ENCODE measurements at regions not wholly inside any gene's neighbourhood (a gene's known extent, or its start where the extent isn't known, plus 50 kb on each side); places are given as distances from the start of the nearest gene placed in this dataset.

DNA sequence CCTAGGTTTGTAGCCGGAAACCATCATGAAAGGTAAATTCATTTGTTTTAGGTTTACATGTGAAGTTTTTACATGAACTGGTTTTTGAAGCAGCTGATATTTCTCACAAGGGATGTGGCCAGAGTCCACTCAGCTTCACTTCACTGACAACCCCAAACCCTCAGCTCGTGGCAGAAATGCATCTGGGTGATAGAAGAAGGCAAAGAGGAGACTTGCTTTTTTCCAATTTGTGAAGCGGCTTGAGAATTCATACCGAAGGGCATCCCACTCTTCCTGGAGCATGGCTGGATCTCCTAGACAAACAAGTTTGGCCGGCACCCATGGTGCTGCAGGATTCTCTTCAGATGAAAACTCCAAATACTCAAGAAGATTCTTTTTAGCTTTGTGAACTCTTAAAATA is 392.8 kb upstream of the CNR1 start:
- Histone ChIP-seq H3K36me3 (ENCODE audit: low read depth) (no peaks in the 10 kb centered on the region), H3K4me1 (ENCODE audit: insufficient read depth) (no peaks in the 10 kb centered on the region), H3F3A (ENCODE audit: insufficient read depth) (no peaks in the 10 kb centered on the region), H3K9me3 (ENCODE audit: low read depth) (no peaks in the 10 kb centered on the region), H3K4me2 (ENCODE audit: unreplicated experiment) (no peak overlapping the region), H3K79me2 (ENCODE audit: insufficient read depth) (no peaks in the 10 kb centered on the region), H3K4me3 (no peak overlapping the region), H3K27me3 (replicated peaks; ENCODE audit: insufficient read depth) (no peaks in the 10 kb centered on the region), H3K27ac (no peak overlapping the region), H2AFZ (no peak overlapping the region), H3K9me2 (ENCODE audit: insufficient read depth) (no peaks in the 10 kb centered on the region), H4K20me1 (ENCODE audit: insufficient read depth) (no peaks in the 10 kb centered on the region), H3K9ac (no peak overlapping the region)
- DNase-seq = no peak
- no peak for TF ChIP-seq EZH2phosphoT487 (IDR thresholded peaks at IDR 0.05; ENCODE audit: insufficient read depth, low read depth)
- TF ChIP-seq EZH2 (IDR thresholded peaks at IDR 0.05; ENCODE audit: insufficient read depth, poor library complexity, severe bottlenecking) = no peak
- in situ Hi-C loops (cut with MboI) = no loop called here
- WGBS, 2 experiments (ENCODE audit: low coverage in 1 of 2, low lambda C conversion rate in 2 of 2, missing lambda C conversion rate in 2 of 2) = 50 to 51% methylated on average over 5 of the region's 5 CpGs

DNA sequence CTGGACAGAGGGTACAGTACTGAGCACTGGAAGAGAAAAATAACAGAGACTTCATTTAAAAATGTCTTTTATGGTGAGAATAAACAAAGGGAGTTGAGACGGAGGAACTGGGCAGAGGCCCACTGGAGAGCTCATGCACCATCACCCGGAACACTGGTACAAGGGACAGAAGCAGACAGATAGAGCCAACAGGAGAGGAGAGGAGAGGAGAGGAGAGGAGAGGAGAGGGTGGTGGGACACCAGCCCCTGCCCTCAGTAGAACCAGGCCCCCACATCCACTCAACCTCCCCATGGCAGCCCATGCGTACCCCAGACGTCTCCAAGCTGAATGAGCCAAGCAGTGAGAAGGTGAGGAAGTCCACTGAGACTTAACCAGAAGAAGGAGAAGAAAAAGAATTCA is 390.5 kb upstream of the CNR1 start:
- Histone ChIP-seq H3K9ac (no peak overlapping the region), H3K9me2 (ENCODE audit: insufficient read depth) (no peaks in the 10 kb centered on the region), H3K9me3 (ENCODE audit: low read depth) (no peaks in the 10 kb centered on the region), H3F3A (ENCODE audit: insufficient read depth) (no peaks in the 10 kb centered on the region), H3K4me3 (no peak overlapping the region), H3K27me3 (replicated peaks; ENCODE audit: insufficient read depth) (no peaks in the 10 kb centered on the region), H4K20me1 (ENCODE audit: insufficient read depth) (no peaks in the 10 kb centered on the region), H3K4me2 (ENCODE audit: unreplicated experiment) (no peak overlapping the region), H3K36me3 (ENCODE audit: low read depth) (no peaks in the 10 kb centered on the region), H3K4me1 (ENCODE audit: insufficient read depth) (no peaks in the 10 kb centered on the region), H3K79me2 (ENCODE audit: insufficient read depth) (no peaks in the 10 kb centered on the region), H3K27ac (no peak overlapping the region), H2AFZ (no peak overlapping the region)
- no peak for TF ChIP-seq EZH2phosphoT487 (IDR thresholded peaks at IDR 0.05; ENCODE audit: insufficient read depth, low read depth)
- TF ChIP-seq EZH2 (IDR thresholded peaks at IDR 0.05; ENCODE audit: insufficient read depth, poor library complexity, severe bottlenecking) = no peak
- DNase-seq = no peak
- 46 to 49% methylated on average over 4 of the region's 4 CpGs for WGBS, 2 experiments (ENCODE audit: low coverage in 1 of 2, low lambda C conversion rate in 2 of 2, missing lambda C conversion rate in 2 of 2)
- in situ Hi-C loops (cut with MboI) = no loop called here

DNA sequence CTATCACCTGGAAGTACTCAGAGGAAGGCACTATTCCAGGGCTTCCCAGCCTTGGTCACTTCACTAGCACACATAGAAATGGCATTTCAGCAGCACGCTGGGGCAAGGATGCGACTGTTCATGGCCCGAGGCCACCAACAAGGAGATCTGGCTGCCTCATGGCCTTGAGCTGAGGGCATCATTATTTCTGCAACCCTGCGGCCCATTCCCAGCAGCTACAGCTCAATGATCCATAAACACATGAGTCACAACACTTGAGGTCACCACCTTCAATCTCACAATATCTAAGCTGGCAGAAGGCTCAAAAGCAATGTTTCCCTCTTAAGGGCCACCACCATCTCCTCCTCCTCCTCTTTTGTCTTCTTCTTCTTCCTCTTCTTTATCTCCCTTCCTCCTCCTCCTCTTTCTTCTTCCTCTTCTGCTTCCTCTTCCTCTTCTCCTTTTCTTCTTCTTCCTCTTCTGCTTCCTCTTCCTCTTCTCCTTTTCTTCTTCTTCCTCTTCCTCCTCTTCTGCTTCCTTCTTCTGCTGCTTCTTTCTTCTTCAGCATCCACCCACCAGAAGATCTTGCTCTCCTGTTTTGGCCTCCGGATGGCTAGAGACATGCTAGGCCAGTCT is 382.9 kb upstream of the CNR1 start:
- no peaks in the 10 kb centered on the region for H4K20me1 ChIP-seq (ENCODE audit: insufficient read depth)
- in situ Hi-C loops (cut with MboI) = no loop called here
- no peaks in the 10 kb centered on the region for H3K27me3 ChIP-seq (replicated peaks; ENCODE audit: insufficient read depth)
- DNase-seq = no peak
- TF ChIP-seq EZH2 (IDR thresholded peaks at IDR 0.05; ENCODE audit: insufficient read depth, poor library complexity, severe bottlenecking) (no peak), EZH2phosphoT487 (IDR thresholded peaks at IDR 0.05; ENCODE audit: insufficient read depth, low read depth) (no peak)
- H3K9me3 ChIP-seq (ENCODE audit: low read depth) = no peaks in the 10 kb centered on the region
- 50 to 73% methylated on average over 5 of the region's 5 CpGs for WGBS, 2 experiments (ENCODE audit: low coverage in 1 of 2, low lambda C conversion rate in 2 of 2, missing lambda C conversion rate in 2 of 2)
- H3K27ac ChIP-seq = no peak overlapping the region
- H3K4me3 ChIP-seq = no peak overlapping the region
- no peak overlapping the region for H3K9ac ChIP-seq
- H3K79me2 ChIP-seq (ENCODE audit: insufficient read depth) = no peaks in the 10 kb centered on the region
- no peaks in the 10 kb centered on the region for H3K9me2 ChIP-seq (ENCODE audit: insufficient read depth)
- no peaks in the 10 kb centered on the region for H3K36me3 ChIP-seq (ENCODE audit: low read depth)
- no peaks in the 10 kb centered on the region for H3K4me1 ChIP-seq (ENCODE audit: insufficient read depth)
- H2AFZ ChIP-seq = no peak overlapping the region
- H3F3A ChIP-seq (ENCODE audit: insufficient read depth) = no peaks in the 10 kb centered on the region
- H3K4me2 ChIP-seq (ENCODE audit: unreplicated experiment) = no peak overlapping the region

DNA sequence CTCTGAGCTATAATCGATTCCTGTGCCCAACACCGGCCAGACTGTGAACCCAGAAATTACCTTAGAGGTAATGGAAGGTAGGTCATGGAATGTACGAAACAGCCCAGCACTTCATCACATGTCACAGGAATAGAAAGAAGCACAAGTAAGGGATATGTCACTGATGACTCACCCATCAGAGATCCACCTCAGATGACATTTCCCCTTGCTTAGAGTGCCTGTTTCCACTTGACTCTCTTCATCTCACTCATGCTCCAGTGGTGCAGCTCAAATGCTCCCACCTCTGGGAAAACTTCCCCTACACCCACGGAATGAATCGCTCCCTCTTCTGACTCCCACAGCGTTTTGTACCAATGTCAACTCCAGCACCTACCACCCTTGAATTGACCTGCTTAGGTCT is 381.6 kb upstream of the CNR1 start:
- no peak overlapping the region for H3K9ac ChIP-seq
- H3K79me2 ChIP-seq (ENCODE audit: insufficient read depth) = no peaks in the 10 kb centered on the region
- DNase-seq = no peak
- TF ChIP-seq EZH2phosphoT487 (IDR thresholded peaks at IDR 0.05; ENCODE audit: insufficient read depth, low read depth) (no peak), EZH2 (IDR thresholded peaks at IDR 0.05; ENCODE audit: insufficient read depth, poor library complexity, severe bottlenecking) (no peak)
- no peaks in the 10 kb centered on the region for H3K9me3 ChIP-seq (ENCODE audit: low read depth)
- no peaks in the 10 kb centered on the region for H4K20me1 ChIP-seq (ENCODE audit: insufficient read depth)
- no peak overlapping the region for H3K4me2 ChIP-seq (ENCODE audit: unreplicated experiment)
- in situ Hi-C loops (cut with MboI) = no loop called here
- no peaks in the 10 kb centered on the region for H3K36me3 ChIP-seq (ENCODE audit: low read depth)
- no peaks in the 10 kb centered on the region for H3F3A ChIP-seq (ENCODE audit: insufficient read depth)
- no peaks in the 10 kb centered on the region for H3K4me1 ChIP-seq (ENCODE audit: insufficient read depth)
- H3K4me3 ChIP-seq = no peak overlapping the region
- no peak overlapping the region for H2AFZ ChIP-seq
- no peaks in the 10 kb centered on the region for H3K9me2 ChIP-seq (ENCODE audit: insufficient read depth)
- 75 to 76% methylated on average over 6 of the region's 6 CpGs for WGBS, 2 experiments (ENCODE audit: low coverage in 1 of 2, low lambda C conversion rate in 2 of 2, missing lambda C conversion rate in 2 of 2)
- H3K27ac ChIP-seq = no peak overlapping the region
- H3K27me3 ChIP-seq (replicated peaks; ENCODE audit: insufficient read depth) = no peaks in the 10 kb centered on the region

DNA sequence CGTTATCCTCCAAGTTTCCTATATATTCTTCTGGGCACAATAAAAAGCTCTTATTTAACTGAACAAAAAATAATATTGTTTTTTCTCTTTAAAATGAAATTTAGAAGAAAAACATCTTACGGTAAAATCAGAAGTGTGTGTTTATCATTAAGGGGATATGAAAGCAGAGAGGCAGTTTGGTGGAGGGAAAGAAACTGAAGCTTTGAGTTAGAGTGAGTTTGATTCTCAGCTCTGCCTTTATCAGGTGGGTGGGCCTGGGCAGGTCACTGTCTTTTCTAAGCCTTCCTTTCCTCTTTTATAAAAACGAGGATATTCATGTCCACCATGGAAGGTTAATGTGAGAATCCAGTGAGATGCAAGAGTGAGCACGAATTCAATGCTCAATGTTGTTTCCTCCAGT is 379.8 kb upstream of the CNR1 start:
- in situ Hi-C loops (cut with MboI) = no loop called here
- Histone ChIP-seq H3K4me1 (ENCODE audit: insufficient read depth) (no peaks in the 10 kb centered on the region), H3K4me3 (no peak overlapping the region), H3K79me2 (ENCODE audit: insufficient read depth) (no peaks in the 10 kb centered on the region), H2AFZ (no peak overlapping the region), H3K9me3 (ENCODE audit: low read depth) (no peaks in the 10 kb centered on the region), H3K27me3 (replicated peaks; ENCODE audit: insufficient read depth) (no peaks in the 10 kb centered on the region), H3K9me2 (ENCODE audit: insufficient read depth) (no peaks in the 10 kb centered on the region), H3F3A (ENCODE audit: insufficient read depth) (no peaks in the 10 kb centered on the region), H4K20me1 (ENCODE audit: insufficient read depth) (no peaks in the 10 kb centered on the region), H3K9ac (no peak overlapping the region), H3K36me3 (ENCODE audit: low read depth) (no peaks in the 10 kb centered on the region), H3K4me2 (ENCODE audit: unreplicated experiment) (no peak overlapping the region), H3K27ac (no peak overlapping the region)
- WGBS, 2 experiments (ENCODE audit: low coverage in 1 of 2, low lambda C conversion rate in 2 of 2, missing lambda C conversion rate in 2 of 2) = 27 to 34% methylated on average over 4 of the region's 4 CpGs
- no peak for TF ChIP-seq EZH2 (IDR thresholded peaks at IDR 0.05; ENCODE audit: insufficient read depth, poor library complexity, severe bottlenecking)
- TF ChIP-seq EZH2phosphoT487 (IDR thresholded peaks at IDR 0.05; ENCODE audit: insufficient read depth, low read depth) = no peak
- DNase-seq = no peak
